WERI-Rb-1 (cell line): ENCODE measurements at regions not wholly inside any gene's neighbourhood (a gene's known extent, or its start where the extent isn't known, plus 50 kb on each side); places are given as distances from the start of the nearest gene placed in this dataset.

Source experiments
- DNase-seq: peaks from one replicate; pipeline ENCODE4 v3.0.0-alpha.2; 2020
- H3K27ac ChIP-seq: fragments of 250-450 bp; sonication (Bioruptor Pico); 2 replicates; pipeline ENCODE4 v1.5.1; 2020; ENCODE audit warnings: mild to moderate bottlenecking, moderate library complexity
- H3K27me3 ChIP-seq: fragments of 250-450 bp; sonication (Bioruptor Pico); 2 replicates; pipeline ENCODE4 v1.5.1; 2021; ENCODE audit warnings: mild to moderate bottlenecking, low read depth, moderate library complexity; ENCODE audit not compliant: insufficient read depth, severe bottlenecking
- H3K36me3 ChIP-seq: fragments of 250-450 bp; sonication (Bioruptor Pico); 2 replicates; pipeline ENCODE4 v1.5.1; 2020; ENCODE audit warnings: mild to moderate bottlenecking, moderate library complexity
- H3K4me3 ChIP-seq: 2 replicates; pipeline ENCODE4 v1.5.1; 2011; ENCODE audit warnings: low read depth, mild to moderate bottlenecking, control low read depth, low read length
- H3K9me3 ChIP-seq: fragments of 250-450 bp; sonication (Bioruptor Pico); 2 replicates; pipeline ENCODE4 v1.5.1; 2021; ENCODE audit warnings: mild to moderate bottlenecking, moderate library complexity; ENCODE audit not compliant: severe bottlenecking
- CTCF ChIP-seq: IDR thresholded peaks from 2 replicates; pipeline ENCODE4 v1.5.1; 2011; ENCODE audit warnings: low read depth, mild to moderate bottlenecking, control low read depth, inconsistent platforms, low read length

- no peak overlapping the region for H3K4me3 ChIP-seq
- no peak for TF ChIP-seq CTCF
- H3K27ac ChIP-seq, result no peak overlapping the region
- H3K9me3 ChIP-seq, result no peaks in the 10 kb centered on the region
- H3K27me3 ChIP-seq, result no peaks in the 10 kb centered on the region
- H3K36me3 ChIP-seq, result no peaks in the 10 kb centered on the region
- no peak for DNase-seq
Measured at GRCh38 chr1:81712425-81712824, 88.3 kb upstream of the ADGRL2 start.

- DNase-seq, result no peak
- Histone ChIP-seq H3K27me3 (no peaks in the 10 kb centered on the region), H3K4me3 (no peak overlapping the region), H3K9me3 (no peaks in the 10 kb centered on the region), H3K36me3 (no peaks in the 10 kb centered on the region), H3K27ac (no peak overlapping the region)
- no peak for TF ChIP-seq CTCF
Measured at GRCh38 chr1:81710857-81711256, 89.9 kb upstream of the ADGRL2 start.

- no peaks in the 10 kb centered on the region for H3K9me3 ChIP-seq
- H3K27me3 ChIP-seq, result no peaks in the 10 kb centered on the region
- no peaks in the 10 kb centered on the region for H3K36me3 ChIP-seq
- DNase-seq, result no peak
- no peak overlapping the region for H3K27ac ChIP-seq
- no peak for TF ChIP-seq CTCF
- H3K4me3 ChIP-seq, result no peak overlapping the region
Measured at GRCh38 chr1:81708250-81708649, 92.5 kb upstream of the ADGRL2 start.

- Histone ChIP-seq H3K27me3 (no peaks in the 10 kb centered on the region), H3K9me3 (no peaks in the 10 kb centered on the region), H3K36me3 (no peaks in the 10 kb centered on the region), H3K27ac (no peak overlapping the region), H3K4me3 (no peak overlapping the region)
- no peak for TF ChIP-seq CTCF
- DNase-seq, result no peak
Measured at GRCh38 chr1:81706650-81707435, 93.9 kb upstream of the ADGRL2 start.

GRCh38 chr1:81703756-81704463, 96.8 kb upstream of the ADGRL2 start:
- Histone ChIP-seq H3K4me3 (no peak overlapping the region), H3K36me3 (no peaks in the 10 kb centered on the region), H3K27ac (no peak overlapping the region), H3K9me3 (no peaks in the 10 kb centered on the region), H3K27me3 (no peaks in the 10 kb centered on the region)
- no peak for TF ChIP-seq CTCF
- DNase-seq, result no peak
